GM12891 (cell line): ENCODE measurements at regions not wholly inside any gene's neighbourhood (a gene's known extent, or its start where the extent isn't known, plus 50 kb on each side); places are given as distances from the start of the nearest gene placed in this dataset.

Source experiments
- PAX5 ChIP-seq: IDR thresholded peaks from 2 replicates; pipeline ENCODE4 v1.6.1; 2011; ENCODE audit warnings: low read length, moderate library complexity, mild to moderate bottlenecking; ENCODE audit not compliant: insufficient read depth, severe bottlenecking
- POLR2A ChIP-seq: IDR thresholded peaks from 2 replicates; pipeline ENCODE4 v1.6.1; 2011; ENCODE audit warnings: low read depth, low read length, control low read depth
- POLR2AphosphoS5 ChIP-seq: IDR thresholded peaks from 2 replicates; pipeline ENCODE4 v1.6.1; 2011; ENCODE audit warnings: low read depth, low read length, control low read depth
- POU2F2 ChIP-seq: IDR thresholded peaks from 2 replicates; pipeline ENCODE4 v1.6.1; 2011; ENCODE audit warnings: low read depth, mild to moderate bottlenecking, control low read depth, low read length, moderate library complexity
- SPI1 ChIP-seq: IDR thresholded peaks from 2 replicates; pipeline ENCODE4 v1.6.1; 2011; ENCODE audit warnings: low read depth, low read length, control low read depth
- TAF1 ChIP-seq: IDR thresholded peaks from 2 replicates; pipeline ENCODE4 v1.6.1; 2011; ENCODE audit warnings: low read depth, low read length, control low read depth

DNA sequence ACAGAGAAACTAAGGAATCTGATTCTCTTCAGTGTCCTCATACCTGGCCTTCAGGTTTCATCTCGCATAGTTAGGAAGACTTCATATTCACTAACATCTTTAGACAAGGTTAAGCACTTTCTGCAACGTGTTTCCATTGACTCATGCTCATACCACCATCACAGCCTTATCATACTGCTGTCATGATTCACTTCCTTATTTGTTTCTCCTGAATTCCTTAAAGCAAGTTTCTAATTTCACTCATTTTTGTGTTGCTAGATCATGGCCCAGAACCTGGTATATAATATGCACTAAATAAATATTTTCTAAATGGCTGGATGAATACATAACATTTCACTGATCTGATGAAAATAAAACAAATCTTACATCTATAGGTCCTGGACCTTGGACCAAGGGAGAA lies 472.9 kb downstream of the PRELID2 start:
- TF ChIP-seq POLR2AphosphoS5 (no peak), POLR2A (no peak), TAF1 (no peak), SPI1 (no peak), PAX5 (no peak), POU2F2 (no peak)
